Right atrium auricular region (tissue), 2 donors: ENCODE measurements at regions not wholly inside any gene's neighbourhood (a gene's known extent, or its start where the extent isn't known, plus 50 kb on each side); places are given as distances from the start of the nearest gene placed in this dataset.

ENCODE experiments used
- DNase-seq: peaks from one replicate; pipeline ENCODE4 v3.0.0-alpha.2; 2019; ENCODE audit warnings: low spot score
- H3K27ac ChIP-seq, 2 donors: fragments of 200-600 bp; sonication (generic); 1 replicate in 1 of 2; 2 replicates in 1 of 2; pipeline ENCODE4 v1.5.1; 2016 to 2019
- H3K27me3 ChIP-seq, 2 donors: fragments of 200-600 bp; sonication (generic); one replicate each; pipeline versions ENCODE4 v1.5.1 to v1.6.0; 2017 to 2019
- H3K36me3 ChIP-seq: fragments of 200-600 bp; sonication (generic); one replicate; pipeline ENCODE4 v1.5.1; 2016
- H3K4me1 ChIP-seq, 2 donors: fragments of 200-600 bp; sonication (generic); one replicate each; pipeline versions ENCODE4 v1.5.1 to v1.6.0; 2017 to 2019
- H3K4me3 ChIP-seq, 2 donors: fragments of 200-600 bp; sonication (generic); 1 replicate in 1 of 2; 2 replicates in 1 of 2; pipeline ENCODE4 v1.5.1; 2017 to 2019; ENCODE audit warnings: mild to moderate bottlenecking in 1 of 2, moderate library complexity in 1 of 2
- H3K9me3 ChIP-seq, 2 donors: fragments of 200-600 bp; sonication (generic); one replicate each; pipeline ENCODE4 v1.5.1; 2019
- TF ChIP-seq, protein P1 (sequence below), 2 donors: fragments of 200-600 bp; sonication (generic); IDR thresholded peaks; one replicate each; pipeline ENCODE4 v1.5.1; 2019; ENCODE audit warnings: antibody characterized with exemption in 2 of 2

DNA sequence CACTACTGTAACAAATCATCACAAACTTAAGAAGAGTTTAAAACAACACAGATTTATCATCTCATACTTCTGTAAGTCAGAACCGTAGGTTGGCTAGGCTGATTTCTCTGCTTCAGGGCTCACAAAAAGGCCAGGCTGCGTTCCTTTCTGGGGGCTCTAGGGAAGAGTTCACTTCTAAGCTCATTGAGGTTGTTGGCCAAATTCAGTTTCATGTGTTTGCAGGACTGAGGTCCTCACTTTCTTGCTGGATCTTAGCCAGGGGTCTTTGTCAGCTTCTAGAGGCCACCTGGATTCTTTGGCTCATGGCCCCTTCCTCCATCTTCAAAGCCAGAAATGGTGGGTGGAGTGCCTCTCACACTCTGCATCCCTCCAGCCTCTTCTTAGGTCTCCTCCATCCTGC is 76.0 kb downstream of the ACTBL2 start:
- Histone ChIP-seq H3K27me3 (no peaks in the 10 kb centered on the region), H3K4me3 (no peak overlapping the region), H3K27ac (peak overlapping the region in 1 of 2 donors; percentile 63), H3K4me1 (peaks cover 0 to 59% of the 10 kb centered on the region in 2 donors), H3K36me3 (no peaks in the 10 kb centered on the region), H3K9me3 (no peaks in the 10 kb centered on the region)
- DNase-seq: no peak
- TF ChIP-seq, protein P1, sequence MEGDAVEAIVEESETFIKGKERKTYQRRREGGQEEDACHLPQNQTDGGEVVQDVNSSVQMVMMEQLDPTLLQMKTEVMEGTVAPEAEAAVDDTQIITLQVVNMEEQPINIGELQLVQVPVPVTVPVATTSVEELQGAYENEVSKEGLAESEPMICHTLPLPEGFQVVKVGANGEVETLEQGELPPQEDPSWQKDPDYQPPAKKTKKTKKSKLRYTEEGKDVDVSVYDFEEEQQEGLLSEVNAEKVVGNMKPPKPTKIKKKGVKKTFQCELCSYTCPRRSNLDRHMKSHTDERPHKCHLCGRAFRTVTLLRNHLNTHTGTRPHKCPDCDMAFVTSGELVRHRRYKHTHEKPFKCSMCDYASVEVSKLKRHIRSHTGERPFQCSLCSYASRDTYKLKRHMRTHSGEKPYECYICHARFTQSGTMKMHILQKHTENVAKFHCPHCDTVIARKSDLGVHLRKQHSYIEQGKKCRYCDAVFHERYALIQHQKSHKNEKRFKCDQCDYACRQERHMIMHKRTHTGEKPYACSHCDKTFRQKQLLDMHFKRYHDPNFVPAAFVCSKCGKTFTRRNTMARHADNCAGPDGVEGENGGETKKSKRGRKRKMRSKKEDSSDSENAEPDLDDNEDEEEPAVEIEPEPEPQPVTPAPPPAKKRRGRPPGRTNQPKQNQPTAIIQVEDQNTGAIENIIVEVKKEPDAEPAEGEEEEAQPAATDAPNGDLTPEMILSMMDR (IDR thresholded peaks at IDR 0.05): no peak

DNA sequence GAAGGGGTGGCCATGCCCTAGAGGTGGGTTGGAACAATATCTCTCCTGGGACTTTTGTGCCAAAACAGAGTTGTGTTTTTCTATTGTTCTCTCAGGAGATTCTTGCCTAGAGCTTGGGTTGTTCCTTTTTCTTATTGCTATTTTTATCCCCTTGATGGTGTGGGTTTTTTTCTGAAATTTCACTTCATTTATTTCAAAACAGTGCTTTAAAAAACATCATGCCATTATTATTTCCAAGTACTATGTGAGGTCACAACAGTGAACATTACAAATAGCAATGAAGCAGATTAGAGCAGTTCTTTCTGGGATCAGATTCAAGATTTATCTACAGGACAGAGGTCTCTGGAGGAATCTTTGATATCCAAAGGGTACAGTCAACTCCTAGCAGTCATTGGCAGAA is 76.6 kb downstream of the ACTBL2 start:
- Histone ChIP-seq H3K27me3 (no peaks in the 10 kb centered on the region), H3K4me3 (no peak overlapping the region), H3K4me1 (peaks cover 0 to 53% of the 10 kb centered on the region in 2 donors), H3K9me3 (no peaks in the 10 kb centered on the region), H3K36me3 (no peaks in the 10 kb centered on the region), H3K27ac (peak overlapping the region; percentile 62 to 63)
- TF ChIP-seq, protein P1 (IDR thresholded peaks at IDR 0.05): no peak
- DNase-seq: no peak

DNA sequence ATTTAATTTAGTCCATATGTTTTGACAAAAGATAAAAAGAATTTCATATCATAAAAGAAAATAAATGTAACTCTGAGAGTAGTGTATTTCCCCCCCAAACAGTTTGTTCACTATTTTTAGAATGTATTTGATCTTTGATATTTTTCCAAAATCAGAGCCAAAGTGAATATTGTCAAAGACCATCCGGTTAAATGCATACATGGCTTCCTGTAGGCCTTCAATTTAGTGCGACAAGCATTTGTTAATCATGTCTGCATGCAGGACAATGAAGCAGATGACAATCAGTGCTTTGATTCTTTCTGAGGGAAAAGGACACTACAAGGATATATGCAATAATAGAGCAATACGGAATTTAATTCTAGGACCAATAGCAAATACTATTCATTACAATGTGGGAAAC is 79.8 kb downstream of the ACTBL2 start:
- Histone ChIP-seq H3K27me3 (no peaks in the 10 kb centered on the region), H3K4me3 (no peak overlapping the region), H3K4me1 (peaks cover 0 to 29% of the 10 kb centered on the region in 2 donors), H3K36me3 (no peaks in the 10 kb centered on the region), H3K27ac (peak overlapping the region; percentile 5 to 58), H3K9me3 (peaks cover 0 to 5% of the 10 kb centered on the region in 2 donors)
- DNase-seq: no peak
- TF ChIP-seq, protein P1 (IDR thresholded peaks at IDR 0.05): no peak

DNA sequence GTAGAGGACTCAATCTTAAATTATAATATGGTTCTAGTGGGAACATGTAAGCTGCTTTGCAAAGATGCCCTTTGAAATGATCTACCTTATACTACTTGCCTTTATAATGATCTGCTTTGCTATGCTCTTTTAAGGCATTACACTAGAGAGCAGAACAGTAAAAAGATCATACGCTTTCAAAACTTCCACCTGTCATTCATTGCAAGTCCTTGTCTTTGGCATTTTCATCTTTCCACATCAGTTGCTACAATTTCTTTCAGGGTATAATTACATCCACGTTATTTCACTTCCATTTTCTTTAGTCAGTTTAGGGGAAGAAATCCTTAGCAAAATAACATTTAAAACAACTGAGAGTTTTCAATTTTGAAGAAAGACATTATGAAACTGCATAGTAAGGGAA is 80.3 kb downstream of the ACTBL2 start:
- DNase-seq: no peak
- Histone ChIP-seq H3K27me3 (no peaks in the 10 kb centered on the region), H3K36me3 (no peaks in the 10 kb centered on the region), H3K27ac (no peak overlapping the region), H3K9me3 (peaks cover 0 to 5% of the 10 kb centered on the region in 2 donors), H3K4me1 (peaks cover 0 to 28% of the 10 kb centered on the region in 2 donors), H3K4me3 (no peak overlapping the region)
- TF ChIP-seq, protein P1 (IDR thresholded peaks at IDR 0.05): no peak

- H3K36me3 ChIP-seq: no peaks in the 10 kb centered on the region
- H3K27ac ChIP-seq: no peak overlapping the region
- TF ChIP-seq, protein P1 (IDR thresholded peaks at IDR 0.05): no peak
Measured at GRCh38 chr5:57398413-57399093, 84.1 kb downstream of the ACTBL2 start.

GRCh38 chr5:57396701-57397100 is 85.9 kb downstream of the ACTBL2 start:
- Histone ChIP-seq H3K36me3 (no peaks in the 10 kb centered on the region), H3K27ac (no peak overlapping the region), H3K4me3 (no peak overlapping the region), H3K27me3 (no peaks in the 10 kb centered on the region), H3K9me3 (peaks cover 0 to 5% of the 10 kb centered on the region in 2 donors), H3K4me1 (no peaks in the 10 kb centered on the region)
- no peak for DNase-seq
- TF ChIP-seq, protein P1 (IDR thresholded peaks at IDR 0.05): no peak

More at GRCh38 chr5:57398413-57399093, 84.1 kb downstream of the ACTBL2 start:
- Histone ChIP-seq H3K4me3 (no peak overlapping the region), H3K4me1 (peaks cover 0 to 8% of the 10 kb centered on the region in 2 donors), H3K27me3 (no peaks in the 10 kb centered on the region), H3K9me3 (peaks cover 0 to 5% of the 10 kb centered on the region in 2 donors)
- no peak for DNase-seq
